ENCODE measurements at regions not wholly inside any gene's neighbourhood (a gene's known extent, or its start where the extent isn't known, plus 50 kb on each side); places are given as distances from the start of the nearest gene placed in this dataset.

- H2AFZ ChIP-seq (ENCODE audit: insufficient read depth, low read depth, low read length, poor library complexity, severe bottlenecking) = no peak overlapping the region
- Mint-ChIP-seq H3K27me3 (ENCODE audit: low read depth in 3 of 3) (peaks cover 0 to 1% (median 0%) of the 10 kb centered on the region in 3 donors), H3K36me3 (no peaks in the 10 kb centered on the region), H3K4me3 (no peak overlapping the region), H3K27ac (no peak overlapping the region), H3K4me1 (no peaks in the 10 kb centered on the region), H3K9me3 (peaks cover 0 to 18% (median 10%) of the 10 kb centered on the region in 7 donors)
- intact Hi-C loops (cut with micrococcal nuclease) = no loop called here
- H3K9me3 ChIP-seq (replicated peaks in 1 of 2; ENCODE audit: control insufficient read depth in 1 of 2, insufficient read depth in 1 of 2, low read length in 2 of 2) = peaks cover 13 to 16% of the 10 kb centered on the region in 2 donors
- H3K9ac ChIP-seq (ENCODE audit: insufficient read depth, low read length, poor library complexity, severe bottlenecking) = no peak overlapping the region
- no peak overlapping the region for H3K27ac ChIP-seq (ENCODE audit: low read depth in 1 of 2, low read length in 2 of 2)
- no peak overlapping the region for H3K4me3 ChIP-seq (replicated peaks in 1 of 3; ENCODE audit: low read depth in 2 of 3, low read length in 3 of 3)
- H4K20me1 ChIP-seq (ENCODE audit: insufficient read depth, low read length) = no peaks in the 10 kb centered on the region
- H3K36me3 ChIP-seq (replicated peaks in 1 of 2; ENCODE audit: control insufficient read depth in 1 of 2, insufficient read depth in 2 of 2, low read length in 2 of 2) = no peaks in the 10 kb centered on the region
- WGBS (ENCODE audit: insufficient coverage) = 82% methylated on average over 3 of the region's 4 CpGs
- H3K4me1 ChIP-seq (ENCODE audit: control insufficient read depth in 1 of 2, insufficient read depth in 2 of 2, low read length in 2 of 2) = no peaks in the 10 kb centered on the region
- no peak for TF ChIP-seq CTCF (IDR thresholded peaks at IDR 0.05)
- no peaks in the 10 kb centered on the region for H3K27me3 ChIP-seq (ENCODE audit: control insufficient read depth in 2 of 2, insufficient read depth in 2 of 2, low read length in 2 of 2)
- H3K4me2 ChIP-seq (replicated peaks; ENCODE audit: extremely low read depth, low read length, poor library complexity, severe bottlenecking) = no peak overlapping the region
- no peaks in the 10 kb centered on the region for H3K79me2 ChIP-seq (ENCODE audit: insufficient read depth, low read length)
- DNase-seq = no peak
These were observed 1230.3 kb upstream of the CRIM1 start for GRCh38 chr2:35125278-35125677.

GRCh38 chr2:35116151-35116550, 1239.4 kb upstream of the CRIM1 start:
- peaks cover 0 to 2% (median 0%) of the 10 kb centered on the region in 3 donors for H3K27me3 Mint-ChIP-seq (ENCODE audit: low read depth in 3 of 3)
- H3K79me2 ChIP-seq (ENCODE audit: insufficient read depth, low read length) = no peaks in the 10 kb centered on the region
- H3K27ac ChIP-seq (ENCODE audit: low read depth in 1 of 2, low read length in 2 of 2) = no peak overlapping the region
- no peaks in the 10 kb centered on the region for H3K4me1 Mint-ChIP-seq
- H3K36me3 Mint-ChIP-seq = no peaks in the 10 kb centered on the region
- no peaks in the 10 kb centered on the region for H3K27me3 ChIP-seq (ENCODE audit: control insufficient read depth in 2 of 2, insufficient read depth in 2 of 2, low read length in 2 of 2)
- peaks cover 5 to 12% of the 10 kb centered on the region in 2 donors for H3K9me3 ChIP-seq (replicated peaks in 1 of 2; ENCODE audit: control insufficient read depth in 1 of 2, insufficient read depth in 1 of 2, low read length in 2 of 2)
- H4K20me1 ChIP-seq (ENCODE audit: insufficient read depth, low read length) = no peaks in the 10 kb centered on the region
- DNase-seq = no peak
- TF ChIP-seq CTCF (IDR thresholded peaks at IDR 0.05) = no peak
- no peak overlapping the region for H3K4me2 ChIP-seq (replicated peaks; ENCODE audit: extremely low read depth, low read length, poor library complexity, severe bottlenecking)
- no peaks in the 10 kb centered on the region for H3K36me3 ChIP-seq (replicated peaks in 1 of 2; ENCODE audit: control insufficient read depth in 1 of 2, insufficient read depth in 2 of 2, low read length in 2 of 2)
- intact Hi-C loops (cut with micrococcal nuclease) = no loop called here
- peaks cover 0 to 17% (median 6%) of the 10 kb centered on the region in 7 donors for H3K9me3 Mint-ChIP-seq
- no peak overlapping the region for H3K9ac ChIP-seq (ENCODE audit: insufficient read depth, low read length, poor library complexity, severe bottlenecking)
- H3K4me3 Mint-ChIP-seq = no peak overlapping the region
- no peak overlapping the region for H2AFZ ChIP-seq (ENCODE audit: insufficient read depth, low read depth, low read length, poor library complexity, severe bottlenecking)
- no peak overlapping the region for H3K4me3 ChIP-seq (replicated peaks in 1 of 3; ENCODE audit: low read depth in 2 of 3, low read length in 3 of 3)
- H3K27ac Mint-ChIP-seq = no peak overlapping the region
- no peaks in the 10 kb centered on the region for H3K4me1 ChIP-seq (ENCODE audit: control insufficient read depth in 1 of 2, insufficient read depth in 2 of 2, low read length in 2 of 2)

Data from CD14-positive monocyte (primary cell).